Memory B cell (primary cell): ENCODE measurements at regions not wholly inside any gene's neighbourhood (a gene's known extent, or its start where the extent isn't known, plus 50 kb on each side); places are given as distances from the start of the nearest gene placed in this dataset.

Source experiments
- ATAC-seq: fragments of 150-1000 bp; cut with Tn5 transposase; 2 replicates; pipeline ENCODE4 v1.10.0; 2021; ENCODE audit warnings: low read depth, mild to moderate bottlenecking, moderate library complexity
- DNase-seq, 2 donors: peaks; one replicate each; pipeline ENCODE4 v3.0.0; 2022; ENCODE audit warnings: low spot score in 2 of 2
- H3K27ac Mint-ChIP-seq: one replicate; pipeline ENCODE4 v1.8.0; 2022; ENCODE audit warnings: mild to moderate bottlenecking, moderate library complexity, mixed read lengths
- H3K27me3 Mint-ChIP-seq: one replicate; pipeline ENCODE4 v1.8.0; 2022; ENCODE audit warnings: mixed read lengths
- H3K36me3 Mint-ChIP-seq: one replicate; pipeline ENCODE4 v1.8.0; 2022; ENCODE audit warnings: mild to moderate bottlenecking, mixed read lengths
- H3K4me1 Mint-ChIP-seq: one replicate; pipeline ENCODE4 v1.8.0; 2022; ENCODE audit warnings: mixed read lengths
- H3K4me3 Mint-ChIP-seq: one replicate; pipeline ENCODE4 v1.8.0; 2022; ENCODE audit warnings: mild to moderate bottlenecking, moderate library complexity, mixed read lengths
- H3K9me3 Mint-ChIP-seq: one replicate; pipeline ENCODE4 v1.8.0; 2022; ENCODE audit warnings: mixed read lengths

- ATAC-seq, result no peak
- peaks cover 2% of the 10 kb centered on the region for H3K9me3 Mint-ChIP-seq
- no peak for DNase-seq
- H3K4me1 Mint-ChIP-seq, result no peaks in the 10 kb centered on the region
- H3K27ac Mint-ChIP-seq, result no peak overlapping the region
- H3K36me3 Mint-ChIP-seq, result no peaks in the 10 kb centered on the region
- H3K4me3 Mint-ChIP-seq, result no peak overlapping the region
- no peaks in the 10 kb centered on the region for H3K27me3 Mint-ChIP-seq
These were observed 568.8 kb upstream of the TENM3 start for GRCh38 chr4:181674315-181674875.

GRCh38 chr4:181676546-181676945, 566.7 kb upstream of the TENM3 start:
- DNase-seq, result no peak
- no peaks in the 10 kb centered on the region for H3K27me3 Mint-ChIP-seq

GRCh38 chr4:181677201-181677600, 566.0 kb upstream of the TENM3 start:
- DNase-seq, result no peak
- Mint-ChIP-seq H3K4me3 (no peak overlapping the region), H3K4me1 (no peaks in the 10 kb centered on the region), H3K9me3 (peaks cover 4% of the 10 kb centered on the region), H3K36me3 (no peaks in the 10 kb centered on the region), H3K27ac (no peak overlapping the region), H3K27me3 (no peaks in the 10 kb centered on the region)
- ATAC-seq, result no peak

More at GRCh38 chr4:181676546-181676945, 566.7 kb upstream of the TENM3 start:
- ATAC-seq, result no peak
- H3K9me3 Mint-ChIP-seq, result peaks cover 3% of the 10 kb centered on the region
- no peak overlapping the region for H3K4me3 Mint-ChIP-seq
- no peaks in the 10 kb centered on the region for H3K4me1 Mint-ChIP-seq
- no peak overlapping the region for H3K27ac Mint-ChIP-seq
- H3K36me3 Mint-ChIP-seq, result no peaks in the 10 kb centered on the region

GRCh38 chr4:181677621-181678020, 565.6 kb upstream of the TENM3 start:
- H3K27ac Mint-ChIP-seq, result no peak overlapping the region

GRCh38 chr4:181679754-181680153, 563.4 kb upstream of the TENM3 start:
- H3K36me3 Mint-ChIP-seq, result no peaks in the 10 kb centered on the region
- H3K27ac Mint-ChIP-seq, result no peak overlapping the region
- no peaks in the 10 kb centered on the region for H3K27me3 Mint-ChIP-seq
- H3K9me3 Mint-ChIP-seq, result peaks cover 6% of the 10 kb centered on the region
- no peak overlapping the region for H3K4me3 Mint-ChIP-seq
- ATAC-seq (no peak), DNase-seq (no peak)
- no peaks in the 10 kb centered on the region for H3K4me1 Mint-ChIP-seq

More at GRCh38 chr4:181677621-181678020, 565.6 kb upstream of the TENM3 start:
- no peak overlapping the region for H3K4me3 Mint-ChIP-seq
- H3K4me1 Mint-ChIP-seq, result no peaks in the 10 kb centered on the region
- ATAC-seq (no peak), DNase-seq (no peak)
- no peaks in the 10 kb centered on the region for H3K27me3 Mint-ChIP-seq
- no peaks in the 10 kb centered on the region for H3K36me3 Mint-ChIP-seq
- H3K9me3 Mint-ChIP-seq, result peaks cover 7% of the 10 kb centered on the region

GRCh38 chr4:181682367-181683047, 560.7 kb upstream of the TENM3 start:
- Mint-ChIP-seq H3K27ac (no peak overlapping the region), H3K4me1 (no peaks in the 10 kb centered on the region), H3K27me3 (no peaks in the 10 kb centered on the region), H3K36me3 (no peaks in the 10 kb centered on the region), H3K9me3 (peaks cover 6% of the 10 kb centered on the region), H3K4me3 (no peak overlapping the region)
- DNase-seq (no peak), ATAC-seq (no peak)

- Mint-ChIP-seq H3K4me1 (no peaks in the 10 kb centered on the region), H3K27ac (no peak overlapping the region), H3K36me3 (no peaks in the 10 kb centered on the region), H3K27me3 (no peaks in the 10 kb centered on the region), H3K4me3 (no peak overlapping the region), H3K9me3 (peaks cover 6% of the 10 kb centered on the region)
- DNase-seq (no peak), ATAC-seq (no peak)
These were observed 558.9 kb upstream of the TENM3 start for GRCh38 chr4:181684310-181684709.

- ATAC-seq (no peak), DNase-seq (no peak)
- H3K27me3 Mint-ChIP-seq, result no peaks in the 10 kb centered on the region
- no peak overlapping the region for H3K27ac Mint-ChIP-seq
- no peak overlapping the region for H3K4me3 Mint-ChIP-seq
- H3K9me3 Mint-ChIP-seq, result peaks cover 5% of the 10 kb centered on the region
- no peaks in the 10 kb centered on the region for H3K4me1 Mint-ChIP-seq
- H3K36me3 Mint-ChIP-seq, result no peaks in the 10 kb centered on the region
These were observed 557.7 kb upstream of the TENM3 start for GRCh38 chr4:181685461-181685860.

GRCh38 chr4:181685911-181686310, 557.3 kb upstream of the TENM3 start:
- Mint-ChIP-seq H3K27ac (no peak overlapping the region), H3K27me3 (no peaks in the 10 kb centered on the region), H3K4me3 (no peak overlapping the region), H3K4me1 (no peaks in the 10 kb centered on the region), H3K9me3 (peaks cover 5% of the 10 kb centered on the region), H3K36me3 (no peaks in the 10 kb centered on the region)
- no peak for DNase-seq
- ATAC-seq, result no peak

GRCh38 chr4:181687116-181687515, 556.1 kb upstream of the TENM3 start:
- Mint-ChIP-seq H3K9me3 (peaks cover 4% of the 10 kb centered on the region), H3K27ac (no peak overlapping the region), H3K4me1 (no peaks in the 10 kb centered on the region), H3K27me3 (no peaks in the 10 kb centered on the region), H3K36me3 (no peaks in the 10 kb centered on the region), H3K4me3 (no peak overlapping the region)
- ATAC-seq (no peak), DNase-seq (no peak)

- ATAC-seq, result no peak
- H3K4me1 Mint-ChIP-seq, result no peaks in the 10 kb centered on the region
- H3K36me3 Mint-ChIP-seq, result no peaks in the 10 kb centered on the region
These were observed 554.8 kb upstream of the TENM3 start for GRCh38 chr4:181688432-181688831.

GRCh38 chr4:181688872-181689271, 554.3 kb upstream of the TENM3 start:
- Mint-ChIP-seq H3K27ac (no peak overlapping the region), H3K36me3 (no peaks in the 10 kb centered on the region), H3K4me3 (no peak overlapping the region), H3K4me1 (no peaks in the 10 kb centered on the region), H3K27me3 (no peaks in the 10 kb centered on the region), H3K9me3 (no peaks in the 10 kb centered on the region)
- DNase-seq, result no peak
- ATAC-seq, result no peak

More at GRCh38 chr4:181688432-181688831, 554.8 kb upstream of the TENM3 start:
- no peaks in the 10 kb centered on the region for H3K9me3 Mint-ChIP-seq
- H3K27me3 Mint-ChIP-seq, result no peaks in the 10 kb centered on the region
- no peak overlapping the region for H3K27ac Mint-ChIP-seq
- no peak overlapping the region for H3K4me3 Mint-ChIP-seq
- DNase-seq, result no peak

- no peak for DNase-seq
- no peak overlapping the region for H3K27ac Mint-ChIP-seq
These were observed 552.7 kb upstream of the TENM3 start for GRCh38 chr4:181690498-181690897.

GRCh38 chr4:181692965-181693364, 550.2 kb upstream of the TENM3 start:
- no peaks in the 10 kb centered on the region for H3K9me3 Mint-ChIP-seq
- H3K27me3 Mint-ChIP-seq, result no peaks in the 10 kb centered on the region
- DNase-seq (no peak), ATAC-seq (no peak)
- no peaks in the 10 kb centered on the region for H3K36me3 Mint-ChIP-seq
- H3K27ac Mint-ChIP-seq, result no peak overlapping the region
- H3K4me3 Mint-ChIP-seq, result no peak overlapping the region
- no peaks in the 10 kb centered on the region for H3K4me1 Mint-ChIP-seq

More at GRCh38 chr4:181690498-181690897, 552.7 kb upstream of the TENM3 start:
- no peaks in the 10 kb centered on the region for H3K36me3 Mint-ChIP-seq
- no peaks in the 10 kb centered on the region for H3K9me3 Mint-ChIP-seq
- no peaks in the 10 kb centered on the region for H3K27me3 Mint-ChIP-seq
- H3K4me3 Mint-ChIP-seq, result no peak overlapping the region
- H3K4me1 Mint-ChIP-seq, result no peaks in the 10 kb centered on the region
- no peak for ATAC-seq

- Mint-ChIP-seq H3K27ac (no peak overlapping the region), H3K4me1 (no peaks in the 10 kb centered on the region), H3K36me3 (no peaks in the 10 kb centered on the region), H3K27me3 (no peaks in the 10 kb centered on the region), H3K4me3 (no peak overlapping the region), H3K9me3 (no peaks in the 10 kb centered on the region)
- DNase-seq (no peak), ATAC-seq (no peak)
These were observed 549.7 kb upstream of the TENM3 start for GRCh38 chr4:181693517-181693916.
